Ureter (tissue), 1 donor: ENCODE measurements at regions not wholly inside any gene's neighbourhood (a gene's known extent, or its start where the extent isn't known, plus 50 kb on each side); places are given as distances from the start of the nearest gene placed in this dataset.
A peak's percentile ranks its signal among the peaks of the same experiment; 100 is the strongest.
"Not testable (repeated sequence)": the region's sequence is repeated elsewhere in the genome, so short reads cannot be mapped to it uniquely, and the experiment has no call there.

ENCODE experiments used
- DNase-seq: peaks from one replicate; pipeline ENCODE4 v3.0.0-alpha.2; 2020; ENCODE audit warnings: low spot score
- donor health status: DM: yes; HTN: yes; CAD: no.

DNA sequence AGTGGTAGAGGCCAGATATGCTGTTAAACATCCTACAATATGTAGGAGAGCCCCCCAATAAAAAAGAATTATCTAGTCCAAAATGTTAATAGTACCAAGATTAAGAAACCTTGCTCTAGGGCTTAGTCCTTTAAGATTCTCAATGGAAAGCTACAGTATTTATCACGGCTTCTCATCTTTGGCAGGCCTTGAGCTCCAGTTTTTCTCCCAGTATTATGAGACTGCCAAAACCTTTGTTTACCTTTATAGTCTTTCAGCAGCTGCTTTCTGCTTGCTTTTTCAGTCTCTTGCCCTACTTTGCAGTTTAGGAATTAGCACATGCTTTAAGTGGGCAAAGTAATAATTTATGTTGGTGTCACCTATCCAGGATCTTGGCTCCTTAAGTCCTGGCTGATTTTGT lies 59.7 kb downstream of the NHLRC1 start:
- DNase-seq: no peak

DNA sequence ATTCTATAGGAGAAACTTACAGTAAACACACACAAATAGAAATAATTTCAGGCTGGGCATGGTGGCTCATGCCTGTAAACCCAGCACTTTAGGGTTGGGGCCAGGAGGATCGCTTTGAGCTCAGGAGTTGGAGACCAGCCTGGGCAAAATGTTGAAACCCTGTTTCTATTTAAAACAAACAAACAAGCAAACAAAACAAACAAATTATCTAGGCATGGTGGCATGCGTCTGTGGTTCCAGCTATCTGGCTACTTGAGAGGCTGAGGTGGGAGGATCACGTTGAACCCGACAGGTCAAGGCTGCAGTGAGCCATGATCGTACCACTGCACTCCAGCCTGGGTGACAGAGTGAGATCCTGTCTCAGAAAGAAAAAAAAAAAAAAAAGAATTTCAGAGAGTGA lies 64.0 kb downstream of the NHLRC1 start:
- no peak for DNase-seq

DNA sequence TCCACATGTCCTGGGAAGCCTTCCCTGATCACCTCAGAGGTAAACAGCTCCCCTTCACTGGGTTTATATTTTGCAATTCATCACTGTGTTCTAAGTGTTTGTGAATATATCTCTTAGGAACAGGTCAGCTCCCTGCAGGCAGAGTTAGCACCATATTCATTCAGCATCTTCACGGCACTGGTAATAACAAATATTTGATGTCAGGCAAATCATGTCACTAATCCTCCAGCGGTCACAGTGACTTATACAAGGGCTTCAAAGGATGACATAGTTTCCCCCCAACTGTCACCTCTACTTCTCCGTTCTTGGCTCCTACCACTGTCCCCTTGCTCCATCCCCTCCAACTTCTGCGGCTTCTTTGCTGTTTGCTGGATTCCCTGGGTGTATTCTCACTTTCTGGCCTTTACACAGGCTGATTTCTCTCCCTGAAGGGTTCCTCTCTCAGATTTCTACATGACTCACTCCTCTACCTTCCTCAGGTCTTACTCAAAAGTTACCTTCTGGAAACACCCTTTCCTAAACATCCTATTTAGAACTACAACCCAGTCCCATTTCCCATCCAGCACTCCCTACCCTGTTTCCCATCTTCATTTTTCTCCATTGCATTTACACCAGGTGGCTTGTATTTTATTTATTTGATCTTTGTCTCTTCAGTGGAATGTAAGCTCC lies 66.6 kb downstream of the NHLRC1 start:
- DNase-seq: no peak

DNA sequence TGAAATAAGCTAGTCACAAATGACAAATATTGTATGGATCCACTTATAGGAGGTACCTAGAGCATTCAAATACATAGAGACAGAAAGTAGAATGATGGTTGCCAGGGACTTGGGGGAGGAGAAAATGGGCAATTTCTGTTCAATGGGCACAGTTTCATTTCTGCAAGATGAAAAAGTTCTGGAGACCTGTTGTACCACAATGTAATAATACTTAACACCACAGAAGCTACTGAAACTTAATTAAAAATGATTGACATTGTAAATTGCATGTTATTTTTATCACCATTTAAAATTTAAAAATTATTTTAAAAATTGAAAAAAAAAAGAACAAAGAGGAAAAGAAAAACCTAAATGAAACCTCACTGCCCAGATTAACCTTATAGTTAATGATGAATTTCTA lies 67.4 kb downstream of the NHLRC1 start:
- DNase-seq: no peak

DNA sequence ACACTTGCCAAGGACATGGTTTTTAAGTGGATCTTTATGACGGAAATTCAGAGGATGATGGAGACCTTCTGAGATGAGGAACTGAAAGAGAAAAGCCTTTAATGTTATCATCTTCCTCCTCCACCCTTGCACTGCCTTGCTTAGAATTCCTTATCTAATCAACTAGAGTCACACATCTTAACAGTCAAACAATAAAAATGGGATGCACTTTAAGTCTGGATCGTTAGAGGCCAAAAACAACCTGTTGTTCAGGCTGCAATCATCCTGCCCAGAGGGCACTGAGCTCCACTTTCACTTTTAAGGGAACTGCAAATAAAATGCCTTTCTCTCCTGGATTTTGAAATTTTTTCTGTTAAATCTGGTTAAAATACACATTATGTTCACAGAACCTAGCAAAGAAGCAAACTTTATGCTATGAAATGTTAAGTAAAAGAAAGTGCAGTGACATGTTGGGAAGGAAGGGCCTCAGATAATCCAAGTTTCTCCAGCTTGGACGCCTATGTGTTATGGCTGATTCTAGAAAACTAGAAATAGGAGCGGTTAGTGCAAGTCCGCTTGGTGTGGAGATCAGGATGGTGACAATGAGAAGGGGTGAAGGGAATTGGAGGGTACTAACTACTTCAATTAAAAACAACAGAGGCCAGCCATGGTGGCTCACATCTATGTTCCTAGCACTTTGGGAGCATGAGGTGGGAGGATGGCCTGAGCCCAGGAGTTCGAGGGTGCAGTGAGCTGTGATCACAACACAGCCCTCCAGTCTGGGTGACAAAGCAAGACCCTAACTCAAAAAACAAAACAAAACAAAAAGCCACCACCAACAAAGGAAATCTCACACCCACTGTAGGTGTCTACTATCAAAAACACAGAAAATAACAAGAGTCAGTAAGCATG lies 66.4 kb upstream of the KIF13A start:
- no peak for DNase-seq

DNA sequence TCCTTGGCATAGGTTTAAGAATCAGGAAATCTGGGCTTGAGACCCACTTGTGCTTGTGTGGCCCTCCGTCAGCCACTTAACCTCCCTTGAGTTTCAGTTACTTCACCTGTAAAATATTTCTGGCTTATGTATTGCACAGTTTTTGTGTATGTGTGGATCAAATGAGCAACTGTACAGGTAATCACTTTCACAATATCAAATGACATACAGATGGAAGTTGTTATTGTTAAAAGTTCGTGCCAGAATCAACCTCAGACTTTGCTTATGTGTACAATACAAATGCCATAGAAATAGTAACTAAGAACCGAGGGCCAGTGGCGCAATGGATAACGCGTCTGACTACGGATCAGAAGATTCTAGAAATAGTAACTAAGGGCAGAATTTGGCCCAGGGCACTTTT lies 65.6 kb upstream of the KIF13A start:
- DNase-seq: no peak

DNA sequence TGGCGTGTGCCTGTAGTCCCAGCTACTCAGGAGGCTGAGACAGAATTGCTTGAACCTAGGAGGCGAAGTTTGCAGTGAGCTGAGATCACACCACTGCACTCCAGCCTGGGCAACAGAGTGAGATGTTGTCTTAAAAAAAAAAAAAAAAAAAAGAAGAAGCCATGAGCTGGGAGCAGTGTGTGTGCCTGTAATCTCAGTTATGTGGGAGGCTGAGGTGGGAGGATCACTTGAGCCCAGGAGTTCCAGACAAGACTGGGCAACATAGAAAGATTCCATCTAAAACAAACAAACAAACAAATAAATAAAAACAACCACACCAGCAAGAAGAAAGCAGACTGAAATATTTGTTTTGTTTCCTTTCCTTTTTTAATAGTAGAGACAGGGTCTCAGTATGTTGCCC lies 62.2 kb upstream of the KIF13A start:
- DNase-seq: no peak

DNA sequence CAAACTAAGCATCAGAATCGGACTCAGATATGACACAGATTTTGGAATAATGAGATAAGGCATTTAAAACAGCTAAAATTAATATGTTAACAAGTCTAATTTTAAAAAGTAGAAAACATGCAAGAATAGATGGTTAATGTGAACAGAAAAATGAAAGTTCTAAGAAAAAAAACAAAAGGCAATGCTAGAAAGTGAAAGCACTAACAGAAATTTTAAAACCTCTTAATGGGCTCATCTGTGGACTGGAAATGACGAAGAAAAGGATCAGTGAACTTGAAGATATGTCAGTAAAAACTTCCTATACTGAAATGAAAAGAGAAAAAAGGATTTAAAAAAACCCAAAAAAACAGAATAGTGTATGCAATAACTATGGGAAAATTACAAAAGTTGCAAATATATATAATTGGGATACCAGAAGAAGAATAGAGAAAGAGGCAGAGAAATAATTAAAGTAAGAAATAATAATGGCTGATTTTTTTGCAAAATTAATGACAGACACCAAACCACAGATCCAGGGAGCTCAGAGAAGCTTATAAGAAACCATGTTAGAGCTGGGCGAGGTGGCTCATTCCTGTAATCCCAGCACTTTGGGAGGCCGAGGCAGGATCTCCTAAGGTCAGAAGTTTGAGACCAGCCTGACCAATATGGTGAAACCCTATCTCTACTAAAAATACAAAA lies 61.7 kb upstream of the KIF13A start:
- no peak for DNase-seq

DNA sequence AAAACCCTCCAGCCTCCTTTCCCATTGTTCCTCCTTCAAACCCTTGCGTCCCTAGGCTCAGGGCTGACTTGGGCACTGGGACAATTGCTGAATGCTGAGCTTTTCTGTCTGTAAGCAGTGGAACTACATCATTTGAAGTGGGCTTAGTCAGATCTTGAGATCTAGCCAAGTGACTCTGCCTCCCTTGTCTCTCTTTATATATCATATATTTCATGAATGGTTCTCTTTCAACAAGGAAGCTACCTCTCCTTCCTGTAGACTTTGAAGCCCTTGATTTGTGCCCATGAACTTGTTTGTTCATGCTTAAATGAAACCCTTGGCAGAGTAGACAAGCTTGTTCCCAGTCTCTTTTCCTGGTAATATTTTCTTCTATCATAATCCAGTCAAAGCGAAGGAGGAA lies 60.0 kb upstream of the KIF13A start:
- DNase-seq: peak; percentile 10

DNA sequence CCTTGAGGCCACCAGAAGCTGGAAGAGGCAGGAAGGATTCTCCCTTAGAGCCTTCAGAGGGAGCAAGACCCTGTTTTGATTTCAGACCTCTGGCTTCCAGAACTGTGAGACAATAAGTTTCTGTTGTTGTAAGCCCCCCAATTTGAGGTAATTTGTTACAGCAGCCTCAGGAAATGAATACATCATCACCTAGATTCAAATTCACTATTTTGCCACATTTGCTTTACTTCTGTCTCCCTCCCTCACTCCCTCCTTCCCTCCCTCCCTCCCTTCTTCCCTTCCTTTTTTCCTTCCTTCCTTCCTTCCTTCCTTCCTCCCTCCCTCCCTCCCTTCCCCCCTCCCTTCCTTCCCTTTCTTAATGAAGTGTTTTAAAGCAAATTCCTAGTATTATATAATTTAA lies 58.1 kb upstream of the KIF13A start:
- DNase-seq: peak; percentile 5

DNA sequence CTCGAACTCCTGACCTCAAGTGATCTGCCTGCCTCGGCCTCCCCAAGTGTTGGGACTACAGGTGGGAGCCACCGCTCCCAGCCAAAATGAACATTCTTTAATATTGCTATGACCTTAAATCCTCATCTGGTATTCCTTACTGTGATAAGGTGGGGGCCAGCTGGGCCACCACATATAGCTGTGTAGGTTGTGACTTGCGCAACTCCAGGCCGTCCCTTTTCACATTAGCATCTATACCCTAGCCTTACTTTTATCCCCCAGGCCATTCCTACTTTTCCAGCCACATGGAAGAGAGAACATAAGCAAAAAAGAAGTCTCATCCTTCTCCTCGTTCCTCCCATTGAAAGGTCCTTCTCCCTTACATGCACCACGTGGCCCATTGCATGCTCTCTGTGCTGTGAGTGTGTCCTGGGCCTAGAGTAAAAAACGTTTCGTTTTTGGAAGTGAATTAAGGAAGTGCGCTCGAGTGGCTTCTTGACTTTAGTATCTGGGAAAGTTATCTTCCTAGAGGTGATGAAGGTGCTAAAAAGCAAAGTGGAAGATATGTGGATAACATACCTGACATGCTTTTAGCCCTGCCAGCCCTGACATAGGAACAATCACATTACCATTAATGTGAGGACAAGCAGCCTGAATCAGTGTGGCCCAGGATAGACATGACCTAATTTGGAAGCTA lies 56.8 kb upstream of the KIF13A start:
- peak; percentile 20 for DNase-seq

DNA sequence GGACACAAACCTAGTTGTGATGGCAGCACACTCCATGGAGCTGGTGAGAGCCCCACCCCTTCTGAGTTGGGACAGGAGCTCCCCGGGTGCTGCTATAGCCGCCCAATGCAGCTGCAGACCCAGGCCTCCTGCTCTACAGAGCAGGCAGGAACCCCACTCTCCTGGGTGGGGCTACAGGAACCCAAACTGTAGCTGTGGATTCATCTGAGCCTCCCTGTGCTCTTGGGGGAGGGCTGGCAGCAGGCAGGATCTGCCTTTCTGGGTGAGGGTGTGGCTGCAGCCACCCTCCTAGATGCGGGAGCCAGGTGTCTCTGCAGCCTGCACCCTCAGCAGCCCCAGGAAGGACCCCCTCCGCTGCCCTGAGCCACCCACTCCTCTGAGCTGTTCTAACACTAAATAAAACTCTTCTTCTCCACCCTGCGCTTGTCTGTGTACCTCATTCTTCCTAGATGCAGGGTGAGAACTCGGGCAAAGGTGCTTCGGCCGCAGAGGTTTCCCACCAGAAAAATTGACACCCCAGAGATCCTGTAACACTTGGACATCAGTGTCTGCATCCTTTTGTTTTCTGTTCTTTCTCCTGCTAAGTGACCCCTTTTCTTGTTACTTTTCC lies 55.2 kb upstream of the KIF13A start:
- no peak for DNase-seq

DNA sequence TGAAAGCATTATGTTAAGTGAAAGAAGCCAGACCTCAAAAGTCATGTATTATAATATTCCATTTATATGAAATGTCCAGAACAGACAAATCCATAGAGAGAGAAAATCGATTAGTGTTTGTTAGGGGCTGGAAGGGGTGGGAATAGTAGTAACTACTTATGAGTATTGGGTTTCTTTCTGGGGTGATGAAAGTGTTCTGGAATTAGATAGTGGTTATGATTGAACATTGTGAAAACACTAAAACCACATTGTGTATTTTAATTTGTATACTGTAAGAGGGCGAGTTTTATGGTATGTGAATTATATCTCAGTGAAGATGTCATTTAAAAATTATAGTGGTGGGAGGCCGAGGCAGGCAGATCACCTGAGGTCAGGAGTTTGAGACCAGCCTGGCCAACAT lies 52.0 kb upstream of the KIF13A start:
- DNase-seq: no peak

DNA sequence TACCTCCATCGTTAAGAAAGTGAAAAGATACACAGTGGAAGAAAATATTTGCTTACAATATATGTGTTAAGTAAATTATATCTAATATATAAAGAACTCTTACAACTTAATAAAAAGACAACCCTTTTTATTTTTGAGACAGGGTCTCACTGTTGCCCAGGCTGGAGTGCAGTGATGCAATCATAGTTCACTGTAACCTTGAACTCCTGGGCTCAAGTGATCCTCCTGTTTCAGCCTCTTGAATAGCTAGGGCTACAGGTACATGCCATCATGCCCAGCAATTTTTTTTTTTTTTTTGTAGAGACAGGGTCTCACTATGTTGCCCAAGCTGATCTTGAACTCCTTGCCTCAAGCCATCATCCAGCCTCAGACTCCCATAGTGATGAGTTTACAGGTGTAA lies 50.8 kb upstream of the KIF13A start:
- DNase-seq: not testable (repeated sequence)
